SK-N-DZ (cell line): ENCODE measurements at regions not wholly inside any gene's neighbourhood (a gene's known extent, or its start where the extent isn't known, plus 50 kb on each side); places are given as distances from the start of the nearest gene placed in this dataset.
A peak's percentile ranks its signal among the peaks of the same experiment; 100 is the strongest.
"Not testable (repeated sequence)": the region's sequence is repeated elsewhere in the genome, so short reads cannot be mapped to it uniquely, and the experiment has no call there.

Source experiments
- DNase-seq: peaks from one replicate; pipeline ENCODE4 v3.0.0-alpha.2; 2015; ENCODE audit warnings: low spot score

- DNase-seq, result no peak
These were observed 768.9 kb downstream of the TAF11L14 start for GRCh38 chr5:18403141-18403540.

- DNase-seq, result no peak
These were observed 769.7 kb downstream of the TAF11L14 start for GRCh38 chr5:18403941-18404438.

GRCh38 chr5:18420711-18421110 lies 786.5 kb downstream of the TAF11L14 start:
- DNase-seq, result no peak

GRCh38 chr5:18433336-18433735 lies 799.1 kb downstream of the TAF11L14 start:
- DNase-seq, result peak; percentile 93

- no peak for DNase-seq
These were observed 803.9 kb downstream of the TAF11L14 start for GRCh38 chr5:18438126-18438525.

- DNase-seq, result no peak
These were observed 821.3 kb downstream of the TAF11L14 start for GRCh38 chr5:18455521-18455920.

GRCh38 chr5:18457255-18457654 lies 823.0 kb downstream of the TAF11L14 start:
- no peak for DNase-seq

- no peak for DNase-seq
These were observed 827.5 kb downstream of the TAF11L14 start for GRCh38 chr5:18461766-18462165.

GRCh38 chr5:18465833-18466681 lies 831.8 kb downstream of the TAF11L14 start:
- DNase-seq, result peak; percentile 85

- no peak for DNase-seq
These were observed 832.5 kb downstream of the TAF11L14 start for GRCh38 chr5:18466731-18467130.

- DNase-seq, result not testable (repeated sequence)
These were observed 837.5 kb downstream of the TAF11L14 start for GRCh38 chr5:18471791-18472190.

- no peak for DNase-seq
These were observed 849.2 kb downstream of the TAF11L14 start for GRCh38 chr5:18483451-18483850.

- no peak for DNase-seq
These were observed 853.7 kb downstream of the TAF11L14 start for GRCh38 chr5:18487928-18488480.

GRCh38 chr5:18489703-18490102 lies 855.4 kb downstream of the TAF11L14 start:
- no peak for DNase-seq

- DNase-seq, result no peak
These were observed 857.1 kb downstream of the TAF11L14 start for GRCh38 chr5:18491349-18491748.

- no peak for DNase-seq
These were observed 860.9 kb downstream of the TAF11L14 start for GRCh38 chr5:18495157-18495556.

- DNase-seq, result no peak
These were observed 861.8 kb downstream of the TAF11L14 start for GRCh38 chr5:18496041-18496440.

- no peak for DNase-seq
These were observed 862.8 kb downstream of the TAF11L14 start for GRCh38 chr5:18497089-18497488.

GRCh38 chr5:18503797-18504328 lies 869.6 kb downstream of the TAF11L14 start:
- no peak for DNase-seq

- DNase-seq, result no peak
These were observed 872.9 kb downstream of the TAF11L14 start for GRCh38 chr5:18507114-18507513.

- DNase-seq, result peak; percentile 98
These were observed 883.6 kb downstream of the TAF11L14 start for GRCh38 chr5:18517641-18518380.

- DNase-seq, result no peak
These were observed 889.1 kb downstream of the TAF11L14 start for GRCh38 chr5:18523380-18523779.
